Neural cell (in vitro differentiated cells): ENCODE measurements at regions not wholly inside any gene's neighbourhood (a gene's known extent, or its start where the extent isn't known, plus 50 kb on each side); places are given as distances from the start of the nearest gene placed in this dataset.

Source experiments
- H2AFZ ChIP-seq: fragments of 200-600, 300-800 bp; sonication (generic), shearing (Covaris generic); 2 replicates; pipeline ENCODE4 v1.6.0; 2014; ENCODE audit warnings: low read depth, mild to moderate bottlenecking, antibody characterized with exemption, low read length, moderate library complexity
- H3F3A ChIP-seq: fragments of 200-600 bp; shearing (Covaris generic); 2 replicates; pipeline ENCODE4 v1.6.1; 2016; ENCODE audit warnings: mild to moderate bottlenecking, moderate library complexity, mixed read lengths, antibody characterized with exemption, low read length; ENCODE audit not compliant: insufficient read depth, poor library complexity, severe bottlenecking
- H3K27ac ChIP-seq: fragments of 200-600, 300-800 bp; sonication (generic), shearing (Covaris generic); 2 replicates; pipeline ENCODE4 v1.5.1; 2014; ENCODE audit warnings: mild to moderate bottlenecking, low read length, moderate library complexity
- H3K27me3 ChIP-seq: fragments of 300-800, 200-600 bp; sonication (generic), shearing (Covaris generic); 2 replicates; pipeline ENCODE4 v1.6.0; 2014; ENCODE audit warnings: mild to moderate bottlenecking, low read depth, low read length, moderate library complexity; ENCODE audit not compliant: insufficient read depth
- H3K36me3 ChIP-seq: fragments of 300-800, 200-600 bp; sonication (generic), shearing (Covaris generic); 2 replicates; pipeline ENCODE4 v1.5.1; 2014; ENCODE audit warnings: mild to moderate bottlenecking, antibody characterized with exemption, low read length, moderate library complexity; ENCODE audit not compliant: insufficient read depth
- H3K4me2 ChIP-seq: fragments of 300-800, 200-600 bp; sonication (generic), shearing (Covaris generic); 2 replicates; pipeline ENCODE4 v1.6.0; 2014; ENCODE audit warnings: mild to moderate bottlenecking, low read length
- H3K4me3 ChIP-seq: fragments of 300-800, 200-600 bp; sonication (generic), shearing (Covaris generic); 2 replicates; pipeline ENCODE4 v1.5.1; 2014; ENCODE audit warnings: mild to moderate bottlenecking, low read length, moderate library complexity
- H3K79me2 ChIP-seq: fragments of 200-600 bp; shearing (Covaris generic); replicated peaks from 2 replicates; pipeline ENCODE4 v1.6.0; 2014; ENCODE audit warnings: mild to moderate bottlenecking, low read length, moderate library complexity; ENCODE audit not compliant: insufficient read depth
- H3K9ac ChIP-seq: fragments of 300-800, 200-600 bp; sonication (generic), shearing (Covaris generic); 2 replicates; pipeline ENCODE4 v1.6.1; 2016; ENCODE audit warnings: mild to moderate bottlenecking, low read length, mixed read lengths
- H3K9me2 ChIP-seq: fragments of 200-600 bp; shearing (Covaris generic); 2 replicates; pipeline ENCODE4 v1.6.1; 2016; ENCODE audit warnings: mild to moderate bottlenecking, low read length, mixed read lengths; ENCODE audit not compliant: insufficient read depth
- H3K9me3 ChIP-seq: fragments of 200-600, 300-800 bp; sonication (generic), shearing (Covaris generic); 2 replicates; pipeline ENCODE4 v1.6.1; 2016; ENCODE audit warnings: mild to moderate bottlenecking, mixed run types, low read length, moderate library complexity, mixed read lengths
- H4K20me1 ChIP-seq: fragments of 200-600 bp; shearing (Covaris generic); 2 replicates; pipeline ENCODE4 v1.6.1; 2016; ENCODE audit warnings: mild to moderate bottlenecking, mixed run types; ENCODE audit not compliant: insufficient read depth
- EP300 ChIP-seq: fragments of 450-650 bp; conservative IDR thresholded peaks from 2 replicates; pipeline ENCODE4 v1.6.1; 2014; ENCODE audit warnings: antibody characterized with exemption, mild to moderate bottlenecking, moderate library complexity; ENCODE audit not compliant: poor library complexity, severe bottlenecking
- EZH2 ChIP-seq: fragments of 200-600, 300-800 bp; shearing (Covaris generic), sonication (generic); IDR thresholded peaks from 2 replicates; pipeline ENCODE4 v1.6.1; 2014; ENCODE audit warnings: antibody characterized with exemption, low read length, borderline replicate concordance, mild to moderate bottlenecking; ENCODE audit not compliant: insufficient read depth, poor library complexity, severe bottlenecking
- MXI1 ChIP-seq: fragments of 450-650 bp; conservative IDR thresholded peaks from 2 replicates; pipeline ENCODE4 v1.6.1; 2014; ENCODE audit warnings: antibody characterized with exemption, mild to moderate bottlenecking; ENCODE audit not compliant: poor library complexity, severe bottlenecking
- POLR2AphosphoS5 ChIP-seq: IDR thresholded peaks from 2 replicates; pipeline ENCODE4 v1.6.1; 2012
- RAD21 ChIP-seq: fragments of 450-650 bp; conservative IDR thresholded peaks from 2 replicates; pipeline ENCODE4 v1.6.1; 2014; ENCODE audit warnings: antibody characterized with exemption, mild to moderate bottlenecking, moderate library complexity
- SMC3 ChIP-seq: fragments of 450-650 bp; conservative IDR thresholded peaks from 2 replicates; pipeline ENCODE4 v1.6.1; 2014; ENCODE audit warnings: antibody characterized with exemption, mild to moderate bottlenecking, moderate library complexity; ENCODE audit not compliant: poor library complexity
- TAF1 ChIP-seq: IDR thresholded peaks from 2 replicates; pipeline ENCODE4 v1.6.1; 2012; ENCODE audit warnings: low read depth
- TF ChIP-seq, protein P1 (sequence below): fragments of 450-650 bp; IDR thresholded peaks from 2 replicates; pipeline ENCODE4 v1.5.1; 2014; ENCODE audit warnings: antibody characterized with exemption, mild to moderate bottlenecking, moderate library complexity; ENCODE audit not compliant: poor library complexity, severe bottlenecking
- TF ChIP-seq, protein P2 (sequence below): IDR thresholded peaks from 2 replicates; pipeline ENCODE4 v1.6.1; 2012; ENCODE audit warnings: borderline replicate concordance

DNA sequence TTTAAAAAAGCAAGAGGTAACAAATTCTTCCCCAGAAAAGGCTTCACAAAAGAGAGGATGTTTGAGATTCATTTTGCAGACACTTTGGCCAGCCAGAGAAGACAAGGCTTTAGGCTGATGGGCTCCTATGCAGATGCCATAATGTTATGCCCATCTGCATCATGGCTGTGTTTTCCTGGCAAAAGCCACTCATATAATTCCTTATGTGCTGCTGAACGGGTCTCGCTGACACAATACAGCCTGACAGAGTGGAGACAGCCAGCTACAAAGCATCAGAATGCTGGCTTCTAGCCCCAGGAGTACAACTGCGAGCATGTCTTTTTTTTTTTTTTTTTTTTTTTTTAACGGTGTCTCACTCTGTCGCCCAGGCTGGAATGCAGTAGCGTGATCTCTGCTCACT, 1157.4 kb upstream of the AUTS2 start:
- no peak overlapping the region for H3K4me2 ChIP-seq
- TF ChIP-seq EP300 (no peak), POLR2AphosphoS5 (no peak), SMC3 (no peak)
- TF ChIP-seq, protein P1, sequence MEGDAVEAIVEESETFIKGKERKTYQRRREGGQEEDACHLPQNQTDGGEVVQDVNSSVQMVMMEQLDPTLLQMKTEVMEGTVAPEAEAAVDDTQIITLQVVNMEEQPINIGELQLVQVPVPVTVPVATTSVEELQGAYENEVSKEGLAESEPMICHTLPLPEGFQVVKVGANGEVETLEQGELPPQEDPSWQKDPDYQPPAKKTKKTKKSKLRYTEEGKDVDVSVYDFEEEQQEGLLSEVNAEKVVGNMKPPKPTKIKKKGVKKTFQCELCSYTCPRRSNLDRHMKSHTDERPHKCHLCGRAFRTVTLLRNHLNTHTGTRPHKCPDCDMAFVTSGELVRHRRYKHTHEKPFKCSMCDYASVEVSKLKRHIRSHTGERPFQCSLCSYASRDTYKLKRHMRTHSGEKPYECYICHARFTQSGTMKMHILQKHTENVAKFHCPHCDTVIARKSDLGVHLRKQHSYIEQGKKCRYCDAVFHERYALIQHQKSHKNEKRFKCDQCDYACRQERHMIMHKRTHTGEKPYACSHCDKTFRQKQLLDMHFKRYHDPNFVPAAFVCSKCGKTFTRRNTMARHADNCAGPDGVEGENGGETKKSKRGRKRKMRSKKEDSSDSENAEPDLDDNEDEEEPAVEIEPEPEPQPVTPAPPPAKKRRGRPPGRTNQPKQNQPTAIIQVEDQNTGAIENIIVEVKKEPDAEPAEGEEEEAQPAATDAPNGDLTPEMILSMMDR, result no peak
- no peak overlapping the region for H3K9ac ChIP-seq

GRCh38 chr7:68441645-68442044, 1156.6 kb upstream of the AUTS2 start:
- Histone ChIP-seq H3K27ac (no peak overlapping the region), H4K20me1 (no peaks in the 10 kb centered on the region), H3F3A (no peaks in the 10 kb centered on the region), H3K4me3 (no peak overlapping the region), H3K9me3 (no peaks in the 10 kb centered on the region), H2AFZ (no peak overlapping the region), H3K79me2 (no peaks in the 10 kb centered on the region), H3K9ac (no peak overlapping the region), H3K9me2 (no peaks in the 10 kb centered on the region), H3K36me3 (no peaks in the 10 kb centered on the region), H3K4me2 (no peak overlapping the region), H3K27me3 (no peaks in the 10 kb centered on the region)
- TF ChIP-seq, protein P1, result no peak
- TF ChIP-seq MXI1 (no peak), TAF1 (no peak), RAD21 (no peak), EZH2 (no peak), POLR2AphosphoS5 (no peak), EP300 (no peak), SMC3 (no peak)
- TF ChIP-seq, protein P2, sequence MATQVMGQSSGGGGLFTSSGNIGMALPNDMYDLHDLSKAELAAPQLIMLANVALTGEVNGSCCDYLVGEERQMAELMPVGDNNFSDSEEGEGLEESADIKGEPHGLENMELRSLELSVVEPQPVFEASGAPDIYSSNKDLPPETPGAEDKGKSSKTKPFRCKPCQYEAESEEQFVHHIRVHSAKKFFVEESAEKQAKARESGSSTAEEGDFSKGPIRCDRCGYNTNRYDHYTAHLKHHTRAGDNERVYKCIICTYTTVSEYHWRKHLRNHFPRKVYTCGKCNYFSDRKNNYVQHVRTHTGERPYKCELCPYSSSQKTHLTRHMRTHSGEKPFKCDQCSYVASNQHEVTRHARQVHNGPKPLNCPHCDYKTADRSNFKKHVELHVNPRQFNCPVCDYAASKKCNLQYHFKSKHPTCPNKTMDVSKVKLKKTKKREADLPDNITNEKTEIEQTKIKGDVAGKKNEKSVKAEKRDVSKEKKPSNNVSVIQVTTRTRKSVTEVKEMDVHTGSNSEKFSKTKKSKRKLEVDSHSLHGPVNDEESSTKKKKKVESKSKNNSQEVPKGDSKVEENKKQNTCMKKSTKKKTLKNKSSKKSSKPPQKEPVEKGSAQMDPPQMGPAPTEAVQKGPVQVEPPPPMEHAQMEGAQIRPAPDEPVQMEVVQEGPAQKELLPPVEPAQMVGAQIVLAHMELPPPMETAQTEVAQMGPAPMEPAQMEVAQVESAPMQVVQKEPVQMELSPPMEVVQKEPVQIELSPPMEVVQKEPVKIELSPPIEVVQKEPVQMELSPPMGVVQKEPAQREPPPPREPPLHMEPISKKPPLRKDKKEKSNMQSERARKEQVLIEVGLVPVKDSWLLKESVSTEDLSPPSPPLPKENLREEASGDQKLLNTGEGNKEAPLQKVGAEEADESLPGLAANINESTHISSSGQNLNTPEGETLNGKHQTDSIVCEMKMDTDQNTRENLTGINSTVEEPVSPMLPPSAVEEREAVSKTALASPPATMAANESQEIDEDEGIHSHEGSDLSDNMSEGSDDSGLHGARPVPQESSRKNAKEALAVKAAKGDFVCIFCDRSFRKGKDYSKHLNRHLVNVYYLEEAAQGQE, result no peak

More for the DNA sequence above, 1157.4 kb upstream of the AUTS2 start:
- Histone ChIP-seq H3F3A (no peaks in the 10 kb centered on the region), H3K79me2 (no peaks in the 10 kb centered on the region), H3K27ac (no peak overlapping the region), H3K4me3 (no peak overlapping the region), H3K9me2 (no peaks in the 10 kb centered on the region), H3K27me3 (no peaks in the 10 kb centered on the region), H3K9me3 (no peaks in the 10 kb centered on the region), H4K20me1 (no peaks in the 10 kb centered on the region), H2AFZ (no peak overlapping the region), H3K36me3 (no peaks in the 10 kb centered on the region)
